BJ (cell line): ENCODE measurements at regions not wholly inside any gene's neighbourhood (a gene's known extent, or its start where the extent isn't known, plus 50 kb on each side); places are given as distances from the start of the nearest gene placed in this dataset.
"Not testable (repeated sequence)": the region's sequence is repeated elsewhere in the genome, so short reads cannot be mapped to it uniquely, and the experiment has no call there.

Experiments used
- CTCF ChIA-PET: fragments of 350-600 bp; formaldehyde crosslinking; extraction: SDS; loops from one replicate; lab custom pipeline; 2021; ENCODE audit warnings: antibody characterized with exemption, inconsistent platforms; lab: Yijun Ruan, JAX
- POLR2A ChIA-PET: fragments of 300-600 bp; sonication (Branson Sonifier 250); formaldehyde crosslinking; extraction: SDS; loops from one replicate; lab custom pipeline; 2021; ENCODE audit warnings: antibody characterized with exemption; lab: Charles Lee
- DNase-seq: peaks from one replicate; pipeline ENCODE4 v3.0.0-alpha.2; 2011; ENCODE audit warnings: low read depth
- H3K27me3 ChIP-seq: 2 replicates; pipeline ENCODE4 v1.6.0; 2011; ENCODE audit warnings: low read length; ENCODE audit not compliant: control insufficient read depth, insufficient read depth
- H3K36me3 ChIP-seq: 2 replicates; pipeline ENCODE4 v1.5.1; 2011; ENCODE audit warnings: low read length; ENCODE audit not compliant: control insufficient read depth, insufficient read depth
- H3K4me3 ChIP-seq: 2 replicates; pipeline ENCODE4 v1.5.1; 2011; ENCODE audit warnings: low read depth, mild to moderate bottlenecking, control low read depth, low read length
- TF ChIP-seq, protein P1 (sequence below): IDR thresholded peaks from 2 replicates; pipeline ENCODE4 v1.5.1; 2011; ENCODE audit warnings: low read depth, mild to moderate bottlenecking, control low read depth, inconsistent platforms, low read length, moderate library complexity; ENCODE audit not compliant: insufficient read depth

DNA sequence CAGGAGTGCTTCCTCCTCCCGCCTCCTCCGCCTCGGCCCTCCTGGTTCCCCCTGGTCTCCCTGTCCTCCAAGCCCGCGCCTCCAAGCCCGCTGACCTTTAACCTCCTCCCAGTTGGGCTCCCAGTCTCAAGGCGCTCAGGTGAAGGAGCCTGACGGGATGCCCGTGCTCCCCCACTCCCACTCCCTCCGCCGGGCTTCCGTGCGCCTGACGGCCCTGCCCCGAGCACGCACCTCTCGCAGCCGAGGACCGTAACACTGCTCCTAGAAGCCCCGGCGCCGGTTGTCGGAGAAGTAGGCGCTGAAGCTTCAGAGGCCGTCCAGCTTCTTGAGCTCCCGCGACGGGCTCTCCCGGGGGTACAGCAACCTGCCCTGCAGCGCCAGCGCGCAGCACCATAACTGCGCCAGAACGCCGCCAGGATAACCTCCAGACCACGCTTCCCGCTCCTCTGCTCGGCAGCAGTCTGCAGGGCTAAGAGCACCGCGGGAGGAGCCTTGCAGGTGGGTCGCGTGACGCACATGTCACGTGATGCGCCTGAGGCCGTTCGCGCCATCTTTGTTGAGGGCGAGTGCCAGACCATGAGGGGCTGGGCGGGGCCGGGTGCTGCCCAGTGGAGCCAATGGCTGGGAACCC is 71.0 kb upstream of the ZNF479 start:
- DNase-seq = no peak
- H3K4me3 ChIP-seq = no peak overlapping the region
- ChIA-PET CTCF (no interaction called here), POLR2A (no interaction called here)
- no peaks in the 10 kb centered on the region for H3K36me3 ChIP-seq
- no peaks in the 10 kb centered on the region for H3K27me3 ChIP-seq
- TF ChIP-seq, protein P1, sequence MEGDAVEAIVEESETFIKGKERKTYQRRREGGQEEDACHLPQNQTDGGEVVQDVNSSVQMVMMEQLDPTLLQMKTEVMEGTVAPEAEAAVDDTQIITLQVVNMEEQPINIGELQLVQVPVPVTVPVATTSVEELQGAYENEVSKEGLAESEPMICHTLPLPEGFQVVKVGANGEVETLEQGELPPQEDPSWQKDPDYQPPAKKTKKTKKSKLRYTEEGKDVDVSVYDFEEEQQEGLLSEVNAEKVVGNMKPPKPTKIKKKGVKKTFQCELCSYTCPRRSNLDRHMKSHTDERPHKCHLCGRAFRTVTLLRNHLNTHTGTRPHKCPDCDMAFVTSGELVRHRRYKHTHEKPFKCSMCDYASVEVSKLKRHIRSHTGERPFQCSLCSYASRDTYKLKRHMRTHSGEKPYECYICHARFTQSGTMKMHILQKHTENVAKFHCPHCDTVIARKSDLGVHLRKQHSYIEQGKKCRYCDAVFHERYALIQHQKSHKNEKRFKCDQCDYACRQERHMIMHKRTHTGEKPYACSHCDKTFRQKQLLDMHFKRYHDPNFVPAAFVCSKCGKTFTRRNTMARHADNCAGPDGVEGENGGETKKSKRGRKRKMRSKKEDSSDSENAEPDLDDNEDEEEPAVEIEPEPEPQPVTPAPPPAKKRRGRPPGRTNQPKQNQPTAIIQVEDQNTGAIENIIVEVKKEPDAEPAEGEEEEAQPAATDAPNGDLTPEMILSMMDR = no peak

- POLR2A ChIA-PET, CTCF ChIA-PET: not testable (repeated sequence)
Observed at GRCh38 chr7:57203858-57204257, 71.6 kb upstream of the ZNF479 start.

GRCh38 chr7:57204411-57204811 is 72.2 kb upstream of the ZNF479 start:
- no peak overlapping the region for H3K4me3 ChIP-seq
- POLR2A ChIA-PET = no interaction called here
- CTCF ChIA-PET = no interaction called here
- H3K36me3 ChIP-seq = no peaks in the 10 kb centered on the region
- no peak for DNase-seq
- H3K27me3 ChIP-seq = no peaks in the 10 kb centered on the region
- TF ChIP-seq, protein P1 = no peak

More at GRCh38 chr7:57203858-57204257, 71.6 kb upstream of the ZNF479 start:
- not testable (repeated sequence) for H3K36me3 ChIP-seq, H3K27me3 ChIP-seq, H3K4me3 ChIP-seq, DNase-seq

- H3K4me3 ChIP-seq = no peak overlapping the region
- DNase-seq = no peak
- H3K27me3 ChIP-seq = no peaks in the 10 kb centered on the region
- ChIA-PET CTCF (no interaction called here), POLR2A (no interaction called here)
- no peaks in the 10 kb centered on the region for H3K36me3 ChIP-seq
- TF ChIP-seq, protein P1 = no peak
Observed at GRCh38 chr7:57205000-57205399, 72.8 kb upstream of the ZNF479 start.

DNA sequence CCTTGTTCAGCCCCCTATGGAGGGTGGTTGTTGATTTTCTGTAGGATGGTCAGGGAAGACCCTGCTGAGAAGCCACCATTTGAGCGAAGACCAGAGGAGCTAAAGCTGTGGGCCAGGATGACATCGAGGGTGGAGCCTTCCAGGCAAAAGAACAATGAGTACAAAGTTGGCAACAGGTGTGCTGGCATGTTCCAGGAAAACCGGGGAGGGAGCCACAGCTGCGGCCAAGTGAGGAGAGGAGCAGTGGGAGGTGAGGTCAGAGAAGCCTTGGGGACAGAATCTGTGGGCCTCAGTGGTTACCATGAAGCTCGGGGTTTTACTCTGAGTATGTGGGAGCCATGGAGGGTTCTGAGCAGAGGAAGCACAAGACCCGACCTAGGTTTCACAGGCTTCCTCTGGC is 75.6 kb upstream of the ZNF479 start:
- TF ChIP-seq, protein P1 = no peak
- no peaks in the 10 kb centered on the region for H3K36me3 ChIP-seq
- DNase-seq = no peak
- no peaks in the 10 kb centered on the region for H3K27me3 ChIP-seq
- POLR2A ChIA-PET = no interaction called here
- no peak overlapping the region for H3K4me3 ChIP-seq
- CTCF ChIA-PET = no interaction called here

DNA sequence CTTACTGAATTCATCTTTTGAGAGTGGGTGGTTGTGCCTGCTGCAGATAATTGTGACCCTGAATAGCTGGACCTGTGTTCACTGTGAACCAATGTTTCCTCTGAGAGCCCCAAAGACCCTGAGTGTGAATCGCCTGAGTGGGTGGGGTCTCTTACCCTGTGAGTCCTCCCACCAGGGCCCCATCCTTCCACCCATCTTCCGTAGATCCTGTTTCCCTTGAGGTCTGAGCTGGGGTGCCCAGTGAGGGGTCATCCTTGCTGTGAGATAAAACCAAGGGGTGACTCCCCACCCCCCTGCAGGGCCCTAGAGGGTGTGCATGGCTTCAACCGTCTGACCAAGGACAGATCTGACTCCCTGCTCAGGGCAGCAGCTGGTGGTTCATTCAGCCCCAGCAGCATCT is 78.0 kb upstream of the ZNF479 start:
- no peak for DNase-seq
- CTCF ChIA-PET = no interaction called here

More for the DNA sequence above, 78.0 kb upstream of the ZNF479 start:
- TF ChIP-seq, protein P1 = no peak
- H3K36me3 ChIP-seq = no peaks in the 10 kb centered on the region
- H3K27me3 ChIP-seq = no peaks in the 10 kb centered on the region
- no peak overlapping the region for H3K4me3 ChIP-seq
- POLR2A ChIA-PET = no interaction called here
